ENCODE measurements at regions not wholly inside any gene's neighbourhood (a gene's known extent, or its start where the extent isn't known, plus 50 kb on each side); places are given as distances from the start of the nearest gene placed in this dataset.

- no peak for DNase-seq (ENCODE audit: low spot score)
These were observed 70.4 kb upstream of the FZD8 start for GRCh38 chr10:35712486-35712885.

GRCh38 chr10:35711615-35712411, 69.7 kb upstream of the FZD8 start:
- no peak for DNase-seq (ENCODE audit: low spot score)

DNA sequence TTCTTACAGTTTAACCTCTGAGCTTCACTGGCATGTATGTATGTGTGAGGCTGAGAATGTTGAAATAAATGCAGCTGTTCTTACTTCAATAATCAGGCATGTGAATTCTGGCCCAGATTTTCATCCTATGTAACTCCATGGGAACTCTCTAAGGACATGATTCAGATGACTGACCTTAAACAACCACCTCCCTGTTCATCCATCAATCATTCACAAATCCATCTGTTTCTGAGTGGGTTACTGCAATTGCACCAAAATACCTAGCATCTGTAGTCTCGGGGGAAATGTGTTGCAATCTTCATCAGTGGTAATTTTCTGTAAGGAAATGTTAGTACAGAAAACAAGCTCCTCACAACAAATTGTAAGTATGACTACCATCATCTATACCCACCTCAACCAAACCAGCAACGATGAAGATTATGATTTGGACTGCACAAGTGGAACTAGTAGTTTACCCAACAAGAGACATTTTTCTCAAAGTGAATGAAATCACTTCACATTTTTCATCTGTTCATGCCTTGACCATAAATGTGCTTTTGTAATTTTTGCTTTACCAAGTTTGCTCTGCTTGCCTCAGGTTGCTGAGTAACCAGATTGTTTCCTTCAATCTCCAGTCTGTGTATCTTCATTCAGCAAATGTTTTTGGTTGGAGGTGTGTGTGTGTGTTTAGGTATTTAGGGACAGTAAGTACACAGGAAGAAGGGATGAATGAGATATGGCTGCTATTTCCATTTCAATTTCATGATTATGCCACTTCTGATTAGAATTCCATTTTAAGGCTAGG, 65.7 kb upstream of the FZD8 start:
- DNase-seq (ENCODE audit: low spot score) = no peak

DNA sequence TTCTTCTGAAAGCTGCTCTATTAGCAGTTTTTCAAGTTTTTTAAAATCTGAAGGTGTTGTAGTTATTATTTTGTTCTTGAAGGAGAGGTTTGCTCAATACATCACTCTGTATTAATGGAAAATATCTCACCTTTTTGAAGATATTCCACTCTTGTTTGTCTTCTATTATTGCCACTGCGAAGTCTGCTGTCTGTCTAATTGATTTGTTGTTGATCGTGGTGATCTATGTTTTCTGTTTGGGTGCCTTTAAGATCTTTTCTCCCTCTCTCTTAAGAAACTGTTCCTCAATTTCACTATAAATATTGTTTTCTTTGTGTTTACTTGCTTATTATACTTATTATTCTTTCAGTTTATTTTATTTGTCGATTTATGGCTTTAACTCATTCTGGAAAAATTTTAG, 64.9 kb upstream of the FZD8 start:
- no peak for DNase-seq (ENCODE audit: low spot score)

- DNase-seq (ENCODE audit: low spot score) = no peak
These were observed 63.6 kb upstream of the FZD8 start for GRCh38 chr10:35705671-35706070.

GRCh38 chr10:35705051-35705450, 63.0 kb upstream of the FZD8 start:
- DNase-seq (ENCODE audit: low spot score) = no peak

GRCh38 chr10:35704401-35704800, 62.3 kb upstream of the FZD8 start:
- DNase-seq (ENCODE audit: low spot score) = no peak

GRCh38 chr10:35700487-35700882, 58.4 kb upstream of the FZD8 start:
- no peak for DNase-seq (ENCODE audit: low spot score)

- DNase-seq (ENCODE audit: low spot score) = no peak
These were observed 57.9 kb upstream of the FZD8 start for GRCh38 chr10:35699848-35700486.

GRCh38 chr10:35696392-35697287, 54.5 kb upstream of the FZD8 start:
- DNase-seq (ENCODE audit: low spot score) = no peak

GRCh38 chr10:35693800-35694199, 51.7 kb upstream of the FZD8 start:
- DNase-seq (ENCODE audit: low spot score) = no peak
